ENCODE measurements at regions not wholly inside any gene's neighbourhood (a gene's known extent, or its start where the extent isn't known, plus 50 kb on each side); places are given as distances from the start of the nearest gene placed in this dataset.

DNA sequence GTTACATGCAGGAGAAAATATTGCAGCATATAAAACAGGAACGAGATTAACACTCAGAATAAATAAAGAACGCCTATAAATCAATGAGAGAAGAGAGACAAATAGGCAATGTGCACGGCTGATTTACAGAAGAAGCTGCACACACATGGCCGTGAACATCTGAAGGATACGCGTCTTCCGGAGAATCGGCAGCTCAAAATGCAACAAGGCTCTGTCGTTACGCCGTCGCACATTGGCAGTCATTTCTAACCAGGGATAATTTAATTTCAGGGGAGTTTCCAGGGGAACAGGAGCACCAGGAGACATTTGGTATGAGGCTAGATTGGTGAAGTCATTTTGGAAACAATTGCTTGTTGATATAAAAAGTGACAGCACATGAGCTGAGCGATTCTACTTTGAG lies 745.2 kb downstream of the BRD1 start:
- TF ChIP-seq, protein P1, sequence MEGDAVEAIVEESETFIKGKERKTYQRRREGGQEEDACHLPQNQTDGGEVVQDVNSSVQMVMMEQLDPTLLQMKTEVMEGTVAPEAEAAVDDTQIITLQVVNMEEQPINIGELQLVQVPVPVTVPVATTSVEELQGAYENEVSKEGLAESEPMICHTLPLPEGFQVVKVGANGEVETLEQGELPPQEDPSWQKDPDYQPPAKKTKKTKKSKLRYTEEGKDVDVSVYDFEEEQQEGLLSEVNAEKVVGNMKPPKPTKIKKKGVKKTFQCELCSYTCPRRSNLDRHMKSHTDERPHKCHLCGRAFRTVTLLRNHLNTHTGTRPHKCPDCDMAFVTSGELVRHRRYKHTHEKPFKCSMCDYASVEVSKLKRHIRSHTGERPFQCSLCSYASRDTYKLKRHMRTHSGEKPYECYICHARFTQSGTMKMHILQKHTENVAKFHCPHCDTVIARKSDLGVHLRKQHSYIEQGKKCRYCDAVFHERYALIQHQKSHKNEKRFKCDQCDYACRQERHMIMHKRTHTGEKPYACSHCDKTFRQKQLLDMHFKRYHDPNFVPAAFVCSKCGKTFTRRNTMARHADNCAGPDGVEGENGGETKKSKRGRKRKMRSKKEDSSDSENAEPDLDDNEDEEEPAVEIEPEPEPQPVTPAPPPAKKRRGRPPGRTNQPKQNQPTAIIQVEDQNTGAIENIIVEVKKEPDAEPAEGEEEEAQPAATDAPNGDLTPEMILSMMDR (IDR thresholded peaks at IDR 0.05; ENCODE audit: low read length): no peak
- TF ChIP-seq EZH2 (optimal IDR thresholded peaks at IDR 0.05; ENCODE audit: low read depth, low read length) (no peak), EZH2phosphoT487 (IDR thresholded peaks at IDR 0.05; ENCODE audit: low read length) (no peak)

Data from MM.1S (cell line).